GM18519 (cell line): ENCODE measurements at regions not wholly inside any gene's neighbourhood (a gene's known extent, or its start where the extent isn't known, plus 50 kb on each side); places are given as distances from the start of the nearest gene placed in this dataset.
"Not testable (repeated sequence)": the region's sequence is repeated elsewhere in the genome, so short reads cannot be mapped to it uniquely, and the experiment has no call there.

Experiments used
- ATAC-seq: cut with Tn5 transposase; IDR thresholded peaks from one replicate; pipeline ENCODE4 v1.9.1; 2021; ENCODE audit warnings: mild to moderate bottlenecking, moderate library complexity; ENCODE audit not compliant: unreplicated experiment, low FRiP score

- ATAC-seq: no peak
Measured at GRCh38 chr7:81300753-81301152, 381.9 kb upstream of the SEMA3C start.

DNA sequence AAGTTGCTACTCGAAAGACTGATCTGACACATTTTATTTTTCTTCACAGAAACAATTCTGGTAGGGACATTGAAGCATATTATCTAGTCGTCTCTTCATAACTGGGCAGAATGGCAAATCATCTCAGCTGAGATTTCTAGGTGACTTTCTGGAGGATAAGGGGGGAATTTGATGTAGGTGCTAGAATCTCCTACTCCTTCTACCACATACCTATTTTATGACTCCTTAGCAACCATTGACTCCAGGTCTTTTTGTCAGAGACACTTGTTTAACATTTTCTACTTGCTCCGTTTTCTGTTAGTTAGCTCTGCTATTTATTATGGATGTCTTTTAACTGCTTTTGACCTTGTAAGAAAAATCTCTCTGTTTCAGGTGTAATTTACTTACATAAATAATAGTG lies 380.9 kb upstream of the SEMA3C start:
- ATAC-seq: no peak

GRCh38 chr7:81298951-81299666 lies 380.3 kb upstream of the SEMA3C start:
- ATAC-seq: no peak

- ATAC-seq: no peak
Measured at GRCh38 chr7:81297317-81297716, 378.5 kb upstream of the SEMA3C start.

DNA sequence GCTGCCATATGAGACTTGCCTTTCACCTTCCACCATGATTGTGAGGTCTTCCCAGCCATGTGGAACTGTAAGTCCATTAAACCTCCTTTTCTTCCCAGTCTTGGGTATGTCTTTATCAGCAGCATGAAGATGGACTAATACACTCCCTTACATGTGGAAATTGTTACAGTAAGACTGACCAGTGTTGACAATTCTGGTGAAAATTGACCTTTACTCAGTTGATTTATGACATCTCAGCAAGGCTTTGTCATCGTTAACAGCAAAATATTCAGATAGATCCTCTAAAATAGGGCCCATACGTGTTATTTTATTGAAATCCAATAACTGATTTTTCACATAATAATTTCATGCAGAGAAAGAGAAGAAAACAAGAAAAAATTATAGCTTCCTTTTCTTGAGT lies 377.9 kb upstream of the SEMA3C start:
- no peak for ATAC-seq

DNA sequence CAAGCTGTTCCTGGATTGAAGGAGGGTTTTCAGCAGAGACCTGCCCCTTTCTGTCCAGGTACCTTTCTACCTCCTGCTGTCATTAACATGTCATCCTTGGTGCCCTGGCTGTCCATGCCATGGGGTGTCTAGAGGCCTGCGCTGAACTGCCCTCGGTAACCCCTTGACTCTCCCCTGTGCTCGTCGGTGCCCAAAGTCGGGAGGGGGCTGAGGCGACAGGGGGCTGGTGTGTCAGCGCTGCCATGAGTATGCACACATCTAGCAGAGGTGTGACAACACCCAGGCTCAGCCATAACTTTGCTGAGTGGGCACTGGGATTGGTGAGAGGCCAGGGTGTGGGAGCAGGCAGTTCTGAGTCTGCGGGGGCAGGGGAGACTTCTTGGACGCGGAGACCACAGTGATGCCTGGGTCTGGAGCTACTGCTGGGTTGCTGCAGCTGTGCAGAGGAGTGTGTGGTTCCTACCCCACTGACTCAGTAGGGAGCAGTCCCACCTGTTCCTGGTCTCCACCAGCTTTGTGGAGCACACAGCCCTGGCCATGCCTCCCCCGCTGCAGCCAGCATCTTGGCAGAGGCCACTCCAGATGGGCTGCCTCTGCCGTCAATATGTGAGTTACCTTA lies 376.2 kb upstream of the SEMA3C start:
- no peak for ATAC-seq

GRCh38 chr7:81293806-81294205 lies 375.0 kb upstream of the SEMA3C start:
- ATAC-seq: no peak

GRCh38 chr7:81286754-81287153 lies 367.9 kb upstream of the SEMA3C start:
- ATAC-seq: not testable (repeated sequence)

GRCh38 chr7:81285142-81285871 lies 366.5 kb upstream of the SEMA3C start:
- ATAC-seq: no peak

GRCh38 chr7:81284576-81284975 lies 365.7 kb upstream of the SEMA3C start:
- ATAC-seq: no peak

DNA sequence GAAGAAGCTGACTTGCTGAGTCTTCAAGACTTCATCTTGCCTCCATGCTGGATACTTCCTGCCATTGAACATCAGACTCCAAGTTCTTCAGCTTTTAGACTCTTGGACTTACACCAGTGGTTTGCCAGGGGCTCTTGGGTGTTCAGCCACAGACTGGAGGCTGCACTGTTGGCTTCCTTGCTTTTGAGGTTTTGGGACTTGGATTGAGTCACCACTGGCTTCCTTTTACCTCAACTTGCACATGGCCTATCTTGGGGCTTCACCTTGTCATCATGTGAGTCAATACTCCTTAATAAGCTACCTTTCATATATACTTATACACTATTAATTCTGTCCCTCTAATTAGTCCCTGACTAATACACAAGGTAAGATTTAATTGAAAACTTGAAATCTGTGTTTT lies 361.7 kb upstream of the SEMA3C start:
- no peak for ATAC-seq

DNA sequence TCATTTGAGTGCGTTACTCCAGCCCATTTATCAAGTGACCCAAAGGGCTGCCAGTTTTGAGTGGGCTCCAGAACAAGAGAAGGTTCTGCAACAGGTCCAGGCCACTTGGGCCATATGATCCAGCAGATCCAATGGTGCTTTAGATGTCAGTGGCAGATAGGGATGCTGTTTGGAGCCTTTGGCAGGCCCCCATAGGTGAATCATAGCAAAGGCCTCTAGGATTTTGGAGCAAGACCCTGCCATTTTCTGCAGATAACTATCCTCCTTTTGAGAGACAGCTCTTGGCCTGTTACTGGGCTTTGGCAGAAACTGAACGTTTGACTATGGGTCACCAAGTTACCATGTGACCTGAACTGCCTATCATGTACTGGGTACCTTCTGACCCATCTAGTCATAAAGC lies 358.8 kb upstream of the SEMA3C start:
- ATAC-seq: no peak

GRCh38 chr7:81273601-81274397 lies 354.9 kb upstream of the SEMA3C start:
- no peak for ATAC-seq

DNA sequence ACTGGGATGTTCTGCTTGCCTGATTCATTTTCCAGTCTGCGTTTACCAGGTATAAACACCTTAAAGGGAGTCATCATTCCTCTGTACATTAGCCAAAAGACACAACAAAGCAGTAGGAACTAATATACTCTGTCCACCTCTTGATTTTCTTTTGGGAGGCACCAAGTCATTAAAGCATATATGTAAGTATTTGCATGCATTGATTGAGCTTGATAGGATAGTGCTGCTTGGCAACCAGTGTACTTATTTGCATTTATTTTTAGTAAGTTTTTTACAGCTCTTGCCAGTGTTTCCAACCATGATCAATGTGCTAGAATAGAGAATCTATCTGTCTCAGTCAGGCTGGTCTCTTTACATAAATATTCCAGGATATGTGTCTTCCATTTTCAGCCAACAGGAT lies 353.3 kb upstream of the SEMA3C start:
- ATAC-seq: no peak

DNA sequence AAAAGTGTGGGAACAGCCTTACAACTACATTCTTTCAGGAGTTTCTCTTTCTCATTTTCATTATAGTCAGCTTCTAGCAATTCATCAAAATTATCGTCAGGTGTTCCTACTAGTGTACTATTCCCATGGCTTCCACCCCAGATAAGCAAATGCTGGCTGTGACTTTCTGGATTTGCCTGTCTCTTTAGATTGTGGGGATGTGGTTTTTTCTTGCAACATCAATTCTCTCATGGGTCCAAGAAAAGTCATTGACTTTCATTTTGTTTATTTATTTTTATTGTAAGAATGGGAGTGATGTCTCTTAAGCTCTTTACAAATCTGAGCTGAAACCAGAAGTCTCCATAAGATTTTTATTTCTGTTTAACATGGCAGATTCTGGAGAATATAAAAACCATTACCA lies 349.7 kb upstream of the SEMA3C start:
- no peak for ATAC-seq

- no peak for ATAC-seq
Measured at GRCh38 chr7:81267508-81267907, 348.7 kb upstream of the SEMA3C start.

DNA sequence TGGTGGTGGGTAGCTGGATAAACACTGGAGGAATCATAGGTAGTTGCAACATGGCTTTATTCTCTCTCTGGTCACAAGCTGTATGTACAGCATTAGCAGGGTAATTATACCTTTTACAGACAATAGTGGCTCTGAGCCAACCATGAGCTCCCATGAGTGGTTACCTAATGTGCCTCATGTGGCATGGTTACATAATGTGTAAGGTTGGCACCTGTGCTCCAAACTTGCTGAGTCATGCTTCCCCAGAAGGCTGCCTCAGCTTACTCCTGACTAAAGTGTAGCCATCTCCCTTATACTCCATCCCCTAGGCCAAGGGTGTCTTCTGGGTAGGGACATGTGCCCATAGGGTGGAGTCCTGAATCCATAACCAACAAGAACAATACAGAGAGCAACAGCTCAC lies 345.3 kb upstream of the SEMA3C start:
- no peak for ATAC-seq

DNA sequence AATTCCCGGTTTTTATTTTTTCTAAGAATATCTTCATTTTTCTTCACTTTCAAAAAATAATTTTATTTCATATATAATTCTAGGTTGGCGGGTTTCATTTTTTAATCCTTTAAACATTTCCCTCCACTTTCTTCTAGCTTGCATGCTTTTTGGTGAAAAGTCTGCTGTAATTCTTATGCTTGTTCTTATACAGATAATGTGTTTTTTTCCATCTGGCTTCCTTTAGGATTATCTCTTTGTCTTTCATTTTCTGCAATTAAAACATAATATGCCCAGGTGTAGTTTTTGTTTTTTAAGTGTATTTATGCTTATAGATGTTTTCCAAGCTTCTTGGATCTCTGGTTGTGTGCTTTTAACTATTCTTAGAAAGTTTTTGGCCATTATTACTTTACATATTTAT lies 341.3 kb upstream of the SEMA3C start:
- no peak for ATAC-seq

DNA sequence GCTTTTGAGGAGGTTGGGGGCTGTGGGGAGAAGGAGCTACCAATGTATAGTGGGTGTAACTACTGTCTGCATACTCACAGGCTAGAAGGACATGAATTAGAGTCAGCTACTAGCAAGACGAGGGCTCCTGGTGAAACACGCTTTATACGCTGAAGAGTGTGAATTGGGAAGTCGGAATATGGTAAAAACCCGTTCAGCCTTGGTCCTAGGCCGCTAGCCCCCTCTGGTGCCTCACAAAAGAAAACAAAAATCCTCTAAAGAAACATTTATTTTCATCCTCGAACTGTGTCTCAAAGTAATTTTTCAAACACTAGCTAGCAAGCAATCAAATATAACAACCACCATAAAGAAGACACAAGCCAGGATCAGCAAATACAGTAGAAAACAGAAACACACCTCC lies 338.1 kb upstream of the SEMA3C start:
- no peak for ATAC-seq

GRCh38 chr7:81248420-81248819 lies 329.6 kb upstream of the SEMA3C start:
- ATAC-seq: no peak

DNA sequence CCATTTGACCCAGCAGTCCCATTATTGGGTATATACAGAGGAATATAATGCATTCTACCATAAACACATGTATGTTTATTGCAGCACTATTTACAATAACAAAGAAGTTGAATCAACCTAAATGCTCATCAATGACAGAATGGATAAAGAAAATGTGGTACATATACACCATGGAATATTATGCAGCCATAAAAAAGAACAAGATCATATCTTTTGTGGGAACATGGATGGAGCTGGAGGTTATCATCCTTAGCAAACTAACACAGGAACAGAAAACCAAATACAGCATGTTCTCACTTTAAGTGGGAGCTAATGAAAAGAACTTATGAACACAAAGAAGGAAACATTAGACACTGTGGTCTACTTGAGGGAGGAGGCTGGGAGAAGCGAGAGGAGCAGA lies 328.5 kb upstream of the SEMA3C start:
- not testable (repeated sequence) for ATAC-seq
